NCI-H2227 (cell line): ENCODE measurements at regions not wholly inside any gene's neighbourhood (a gene's known extent, or its start where the extent isn't known, plus 50 kb on each side); places are given as distances from the start of the nearest gene placed in this dataset.
"Not testable (repeated sequence)": the region's sequence is repeated elsewhere in the genome, so short reads cannot be mapped to it uniquely, and the experiment has no call there.

ENCODE experiments used
- DNase-seq: peaks from one replicate; lab custom pipeline; 2025; ENCODE audit not compliant: unreplicated experiment; lab: John Stamatoyannopoulos, UW

GRCh38 chr21:13935396-13936032 lies 275.2 kb downstream of the LIPI start:
- DNase-seq = not testable (repeated sequence)

GRCh38 chr21:13934887-13935342 lies 275.8 kb downstream of the LIPI start:
- not testable (repeated sequence) for DNase-seq

- DNase-seq = not testable (repeated sequence)
These were observed 287.6 kb downstream of the LIPI start for GRCh38 chr21:13923175-13923574.

- not testable (repeated sequence) for DNase-seq
These were observed 289.3 kb downstream of the LIPI start for GRCh38 chr21:13921455-13921854.

GRCh38 chr21:13907385-13907784 lies 297.8 kb downstream of the POTED start:
- not testable (repeated sequence) for DNase-seq

- DNase-seq = not testable (repeated sequence)
These were observed 287.1 kb downstream of the POTED start for GRCh38 chr21:13896596-13897247.

- DNase-seq = not testable (repeated sequence)
These were observed 284.0 kb downstream of the POTED start for GRCh38 chr21:13893617-13894016.

- not testable (repeated sequence) for DNase-seq
These were observed 283.4 kb downstream of the POTED start for GRCh38 chr21:13893025-13893424.

GRCh38 chr21:13892146-13892751 lies 282.7 kb downstream of the POTED start:
- not testable (repeated sequence) for DNase-seq

- DNase-seq = not testable (repeated sequence)
These were observed 279.6 kb downstream of the POTED start for GRCh38 chr21:13889176-13889575.

GRCh38 chr21:13883641-13884395 lies 274.2 kb downstream of the POTED start:
- not testable (repeated sequence) for DNase-seq

GRCh38 chr21:13877503-13877902 lies 267.9 kb downstream of the POTED start:
- DNase-seq = not testable (repeated sequence)

GRCh38 chr21:13876999-13877398 lies 267.4 kb downstream of the POTED start:
- DNase-seq = not testable (repeated sequence)

GRCh38 chr21:13874001-13874400 lies 264.4 kb downstream of the POTED start:
- DNase-seq = not testable (repeated sequence)

- DNase-seq = no peak
These were observed 245.1 kb downstream of the POTED start for GRCh38 chr21:13854638-13855037.

- DNase-seq = not testable (repeated sequence)
These were observed 241.2 kb downstream of the POTED start for GRCh38 chr21:13850808-13851207.

GRCh38 chr21:13849489-13849888 lies 239.9 kb downstream of the POTED start:
- DNase-seq = not testable (repeated sequence)

GRCh38 chr21:13846718-13847117 lies 237.1 kb downstream of the POTED start:
- not testable (repeated sequence) for DNase-seq

- not testable (repeated sequence) for DNase-seq
These were observed 235.0 kb downstream of the POTED start for GRCh38 chr21:13844574-13844973.

GRCh38 chr21:13843081-13843480 lies 233.5 kb downstream of the POTED start:
- not testable (repeated sequence) for DNase-seq

GRCh38 chr21:13827666-13828065 lies 218.1 kb downstream of the POTED start:
- not testable (repeated sequence) for DNase-seq
